OCI-LY1 (cell line): ENCODE measurements at regions not wholly inside any gene's neighbourhood (a gene's known extent, or its start where the extent isn't known, plus 50 kb on each side); places are given as distances from the start of the nearest gene placed in this dataset.
A peak's percentile ranks its signal among the peaks of the same experiment; 100 is the strongest.
"Not testable (repeated sequence)": the region's sequence is repeated elsewhere in the genome, so short reads cannot be mapped to it uniquely, and the experiment has no call there.

Experiments
- H2AFZ ChIP-seq: fragments of 200-600 bp; sonication (generic), shearing (Covaris generic); 2 replicates; pipeline ENCODE4 v1.6.0; 2014; ENCODE audit warnings: antibody characterized with exemption, mild to moderate bottlenecking, low read length
- H3F3A ChIP-seq: fragments of 200-600 bp; sonication (generic), shearing (Covaris generic); 2 replicates; pipeline ENCODE4 v1.6.0; 2014; ENCODE audit warnings: mild to moderate bottlenecking, antibody characterized with exemption, low read length, moderate library complexity; ENCODE audit not compliant: insufficient read depth
- H3K27ac ChIP-seq: fragments of 200-600 bp; sonication (generic); 2 replicates; pipeline ENCODE4 v1.5.1; 2014; ENCODE audit warnings: low read length, mixed run types, mild to moderate bottlenecking, low read depth; ENCODE audit not compliant: poor library complexity, severe bottlenecking
- H3K27me3 ChIP-seq: fragments of 200-600 bp; sonication (generic); 2 replicates; pipeline ENCODE4 v1.6.0; 2014; ENCODE audit warnings: antibody characterized with exemption, mild to moderate bottlenecking, low read length, moderate library complexity; ENCODE audit not compliant: insufficient read depth
- H3K36me3 ChIP-seq: fragments of 200-600 bp; sonication (generic); 2 replicates; pipeline ENCODE4 v1.6.1; 2014; ENCODE audit warnings: mild to moderate bottlenecking, antibody characterized with exemption, low read length, moderate library complexity, mixed read lengths; ENCODE audit not compliant: insufficient read depth
- H3K4me1 ChIP-seq: fragments of 200-600 bp; sonication (generic); 2 replicates; pipeline ENCODE4 v1.5.1; 2014; ENCODE audit warnings: mild to moderate bottlenecking, low read length, moderate library complexity; ENCODE audit not compliant: insufficient read depth, severe bottlenecking
- H3K4me2 ChIP-seq: fragments of 200-600 bp; sonication (generic), shearing (Covaris generic); 2 replicates; pipeline ENCODE4 v1.6.1; 2014; ENCODE audit warnings: low read length
- H3K4me3 ChIP-seq: fragments of 200-600 bp; sonication (generic); 2 replicates; pipeline ENCODE4 v1.5.1; 2014; ENCODE audit warnings: low read length, low read depth, mild to moderate bottlenecking, mixed read lengths; ENCODE audit not compliant: poor library complexity, severe bottlenecking
- H3K79me2 ChIP-seq: fragments of 200-600 bp; shearing (Covaris generic); 2 replicates; pipeline ENCODE4 v1.6.1; 2016; ENCODE audit warnings: mixed run types, low read length, mixed read lengths; ENCODE audit not compliant: insufficient read depth
- H3K9ac ChIP-seq: fragments of 200-600 bp; sonication (generic), shearing (Covaris generic); 2 replicates; pipeline ENCODE4 v1.6.1; 2014; ENCODE audit warnings: mild to moderate bottlenecking, low read length, mixed read lengths
- H3K9me2 ChIP-seq: fragments of 200-600 bp; sonication (generic), shearing (Covaris generic); 2 replicates; pipeline ENCODE4 v1.6.1; 2014; ENCODE audit warnings: low read depth, mild to moderate bottlenecking, low read length, mixed read lengths
- H3K9me3 ChIP-seq: fragments of 200-600 bp; shearing (Covaris generic); 2 replicates; pipeline ENCODE4 v1.6.1; 2014; ENCODE audit warnings: low read length, mixed read lengths
- H4K20me1 ChIP-seq: fragments of 200-600 bp; sonication (generic), shearing (Covaris generic); 2 replicates; pipeline ENCODE4 v1.6.0; 2016; ENCODE audit warnings: mild to moderate bottlenecking, low read length; ENCODE audit not compliant: insufficient read depth
- EZH2 ChIP-seq: fragments of 200-600 bp; sonication (generic), shearing (Covaris generic); IDR thresholded peaks from 2 replicates; pipeline ENCODE4 v1.8.0; 2017; ENCODE audit warnings: borderline replicate concordance, mixed run types, mild to moderate bottlenecking, antibody characterized with exemption, low read length, moderate library complexity, mixed read lengths
- TF ChIP-seq, protein P1 (sequence below): fragments of 200-600 bp; sonication (generic), shearing (Covaris generic); IDR thresholded peaks from 2 replicates; pipeline ENCODE4 v1.5.1; 2017; ENCODE audit warnings: mild to moderate bottlenecking, antibody characterized with exemption, low read length, moderate library complexity, mixed read lengths

DNA sequence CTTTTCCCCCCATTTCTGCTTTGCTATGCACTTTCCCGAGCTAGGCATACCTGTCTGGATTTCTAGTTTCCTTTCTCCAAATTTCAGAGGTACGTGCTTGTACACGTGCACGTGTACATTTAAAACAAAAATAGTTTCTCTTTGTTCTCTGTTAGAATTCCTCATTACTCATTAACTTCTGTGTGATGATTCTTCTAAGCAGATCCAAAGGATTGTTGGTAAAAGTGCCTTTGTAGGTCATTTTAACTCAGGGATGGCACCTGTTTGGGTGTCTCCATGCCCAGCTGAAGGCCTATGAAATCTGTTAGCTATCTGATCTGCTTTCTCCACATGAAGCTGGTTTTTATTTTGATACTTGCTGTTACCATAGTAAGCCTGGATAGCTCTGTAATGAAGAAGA, 264.3 kb downstream of the LPIN1 start:
- Histone ChIP-seq H4K20me1 (no peaks in the 10 kb centered on the region), H3K9me3 (no peaks in the 10 kb centered on the region), H3K4me1 (peaks cover 68% of the 10 kb centered on the region), H3K9me2 (no peaks in the 10 kb centered on the region), H3K4me2 (peak overlapping the region; percentile 6; the same call in 1 of the 2 replicates), H2AFZ (no peak overlapping the region), H3K79me2 (no peaks in the 10 kb centered on the region), H3K9ac (peak overlapping the region; percentile 29; the same call in 1 of the 2 replicates), H3K27ac (peak overlapping the region; percentile 91), H3K4me3 (no peak overlapping the region), H3F3A (no peaks in the 10 kb centered on the region), H3K36me3 (peaks cover 21% of the 10 kb centered on the region), H3K27me3 (no peaks in the 10 kb centered on the region)
- TF ChIP-seq, protein P1, sequence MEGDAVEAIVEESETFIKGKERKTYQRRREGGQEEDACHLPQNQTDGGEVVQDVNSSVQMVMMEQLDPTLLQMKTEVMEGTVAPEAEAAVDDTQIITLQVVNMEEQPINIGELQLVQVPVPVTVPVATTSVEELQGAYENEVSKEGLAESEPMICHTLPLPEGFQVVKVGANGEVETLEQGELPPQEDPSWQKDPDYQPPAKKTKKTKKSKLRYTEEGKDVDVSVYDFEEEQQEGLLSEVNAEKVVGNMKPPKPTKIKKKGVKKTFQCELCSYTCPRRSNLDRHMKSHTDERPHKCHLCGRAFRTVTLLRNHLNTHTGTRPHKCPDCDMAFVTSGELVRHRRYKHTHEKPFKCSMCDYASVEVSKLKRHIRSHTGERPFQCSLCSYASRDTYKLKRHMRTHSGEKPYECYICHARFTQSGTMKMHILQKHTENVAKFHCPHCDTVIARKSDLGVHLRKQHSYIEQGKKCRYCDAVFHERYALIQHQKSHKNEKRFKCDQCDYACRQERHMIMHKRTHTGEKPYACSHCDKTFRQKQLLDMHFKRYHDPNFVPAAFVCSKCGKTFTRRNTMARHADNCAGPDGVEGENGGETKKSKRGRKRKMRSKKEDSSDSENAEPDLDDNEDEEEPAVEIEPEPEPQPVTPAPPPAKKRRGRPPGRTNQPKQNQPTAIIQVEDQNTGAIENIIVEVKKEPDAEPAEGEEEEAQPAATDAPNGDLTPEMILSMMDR, result no peak
- TF ChIP-seq EZH2, result no peak

DNA sequence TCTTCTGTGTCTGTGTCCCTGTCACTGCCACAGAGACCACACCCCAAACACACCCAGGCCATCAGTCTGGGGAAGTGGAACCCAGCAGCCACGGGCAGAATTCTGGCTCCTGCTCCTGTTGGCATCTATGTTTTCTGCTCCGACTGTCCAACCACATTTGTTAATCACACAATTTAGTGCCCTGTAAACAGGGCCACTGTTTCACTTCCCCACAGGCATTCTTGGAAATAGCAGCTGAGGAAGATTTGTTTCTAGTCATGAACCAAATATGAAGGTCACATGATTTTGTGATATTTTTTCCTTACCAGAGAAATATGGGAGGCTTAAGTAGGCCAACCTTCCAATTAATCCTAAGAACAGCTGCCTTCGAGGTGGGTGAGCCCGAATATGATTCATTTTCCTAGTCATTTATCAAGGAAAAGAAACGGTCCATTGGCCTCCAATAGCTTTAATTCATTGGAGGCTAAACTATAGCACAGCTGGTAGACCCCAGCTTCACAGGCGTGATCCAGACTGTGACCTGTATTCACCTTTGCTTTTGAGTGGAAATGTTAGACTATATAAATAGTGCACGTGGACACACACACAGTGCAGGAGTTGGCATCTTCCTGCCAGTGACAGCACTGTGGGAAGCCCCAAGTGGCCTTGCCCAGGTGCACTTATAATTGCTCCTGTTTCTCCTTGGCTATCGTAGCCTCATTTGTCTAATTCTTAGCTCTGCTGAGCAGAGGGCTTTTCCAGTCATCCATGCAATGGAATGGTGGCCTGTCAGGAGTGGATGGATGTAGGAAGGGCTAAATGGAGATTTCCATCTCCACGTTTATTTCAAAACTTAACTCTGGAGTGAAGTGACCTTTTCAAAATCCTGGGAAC, 267.9 kb downstream of the LPIN1 start:
- no peaks in the 10 kb centered on the region for H3F3A ChIP-seq
- H3K9ac ChIP-seq, result no peak overlapping the region
- H2AFZ ChIP-seq, result no peak overlapping the region
- H3K9me2 ChIP-seq, result no peaks in the 10 kb centered on the region
- no peak overlapping the region for H3K4me3 ChIP-seq
- H3K79me2 ChIP-seq, result no peaks in the 10 kb centered on the region
- TF ChIP-seq, protein P1, result no peak
- no peak for TF ChIP-seq EZH2
- peak overlapping the region; percentile 39 for H3K27ac ChIP-seq
- no peaks in the 10 kb centered on the region for H4K20me1 ChIP-seq
- no peak overlapping the region for H3K4me2 ChIP-seq
- peaks cover 45% of the 10 kb centered on the region for H3K4me1 ChIP-seq
- no peaks in the 10 kb centered on the region for H3K27me3 ChIP-seq
- H3K36me3 ChIP-seq, result peaks cover 49% of the 10 kb centered on the region
- H3K9me3 ChIP-seq, result peaks cover 3% of the 10 kb centered on the region; the same call in 1 of the 2 replicates

DNA sequence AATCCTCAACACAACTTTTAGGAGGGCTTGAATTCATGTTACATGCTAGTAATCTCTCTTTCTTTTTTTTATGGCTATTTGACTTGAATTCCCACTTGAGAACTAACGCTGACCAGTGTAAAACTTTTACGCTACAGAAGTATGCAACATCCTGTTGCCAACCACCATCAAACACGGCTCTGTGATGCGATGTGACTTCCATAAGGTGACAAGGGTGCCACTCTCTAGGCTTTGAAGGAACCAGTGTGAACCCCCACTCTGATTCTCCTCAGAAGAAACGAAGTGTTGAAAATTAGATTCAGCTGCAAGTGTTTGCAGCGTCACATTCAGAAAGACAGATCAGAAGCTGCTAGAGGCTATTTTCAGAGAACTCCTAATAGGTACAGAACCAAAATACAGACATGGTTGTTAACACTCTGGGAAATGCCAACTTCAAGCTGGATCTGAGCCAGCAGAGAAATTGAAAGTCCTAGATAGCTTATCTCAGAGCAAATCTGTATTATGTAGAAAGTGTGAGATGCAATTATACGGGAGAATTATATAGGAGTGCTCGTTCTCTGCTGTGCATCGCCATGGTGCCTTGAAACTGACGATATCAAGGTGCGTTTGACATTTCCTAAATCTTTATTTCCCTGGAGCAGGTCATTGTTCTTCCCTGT, 271.2 kb downstream of the LPIN1 start:
- Histone ChIP-seq H3K27ac (no peak overlapping the region), H3K4me1 (peaks cover 25% of the 10 kb centered on the region), H4K20me1 (no peaks in the 10 kb centered on the region), H3K9ac (no peak overlapping the region), H3K4me2 (no peak overlapping the region), H3K79me2 (no peaks in the 10 kb centered on the region), H3K27me3 (no peaks in the 10 kb centered on the region), H3K36me3 (peaks cover 73% of the 10 kb centered on the region), H3K4me3 (no peak overlapping the region), H3F3A (no peaks in the 10 kb centered on the region), H3K9me3 (peaks cover 31% of the 10 kb centered on the region), H2AFZ (no peak overlapping the region), H3K9me2 (no peaks in the 10 kb centered on the region)
- no peak for TF ChIP-seq EZH2
- TF ChIP-seq, protein P1, result no peak

DNA sequence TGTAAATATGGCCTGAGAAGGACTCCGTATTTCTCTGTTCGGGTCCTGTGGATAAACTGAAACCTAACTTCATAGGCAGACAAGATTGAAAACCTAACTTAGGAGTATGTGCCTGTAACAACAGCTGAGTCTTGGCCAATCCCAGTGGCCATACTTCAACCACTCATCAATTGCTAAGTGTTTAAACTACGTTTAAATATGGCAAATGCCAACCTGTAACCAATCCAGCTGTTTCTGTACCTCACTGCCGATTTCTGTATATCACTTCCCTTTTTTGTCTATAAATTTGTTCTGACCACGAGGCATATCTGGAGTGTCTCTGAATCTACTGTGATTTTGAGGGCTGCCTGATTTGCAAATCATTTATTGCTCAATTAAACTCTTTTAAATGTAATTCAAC, 272.3 kb downstream of the LPIN1 start:
- not testable (repeated sequence) for H3K9ac ChIP-seq, H3K27ac ChIP-seq, H3K9me2 ChIP-seq, H4K20me1 ChIP-seq, H2AFZ ChIP-seq, H3K4me3 ChIP-seq, H3K79me2 ChIP-seq, H3F3A ChIP-seq, H3K27me3 ChIP-seq, H3K4me2 ChIP-seq
- Histone ChIP-seq H3K4me1 (peaks cover 22% of the 10 kb centered on the region), H3K36me3 (peaks cover 71% of the 10 kb centered on the region), H3K9me3 (peaks cover 33% of the 10 kb centered on the region)
